ENCODE measurements at regions not wholly inside any gene's neighbourhood (a gene's known extent, or its start where the extent isn't known, plus 50 kb on each side); places are given as distances from the start of the nearest gene placed in this dataset.

DNA sequence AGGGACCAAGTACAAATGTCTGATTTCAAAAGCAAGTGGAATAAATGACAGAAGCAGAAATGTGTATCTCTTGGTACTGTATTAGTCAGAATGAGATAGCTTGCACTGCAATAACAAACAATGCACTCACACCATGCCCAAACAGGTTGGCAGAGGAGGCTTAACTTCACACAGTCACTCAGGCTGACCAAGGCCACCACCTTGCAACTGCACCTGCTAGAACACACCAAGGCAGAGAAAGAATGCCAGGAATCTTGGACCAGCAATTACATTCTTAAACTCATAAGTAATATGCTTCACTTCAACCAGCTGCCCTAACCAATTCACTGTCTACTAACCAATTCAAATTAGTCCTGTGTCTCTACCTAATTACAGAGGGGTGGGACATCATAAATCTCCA is 378.3 kb downstream of the BCL11B start:
- no peaks in the 10 kb centered on the region for H3K36me3 ChIP-seq
- no peaks in the 10 kb centered on the region for H3K9me3 ChIP-seq
- no peaks in the 10 kb centered on the region for H3K27me3 ChIP-seq
- intact Hi-C loops (cut with DNase I; ENCODE audit: low total_unique reads) = no loop called here
- no peak overlapping the region for H3K4me3 ChIP-seq
- H3K27ac ChIP-seq = no peak overlapping the region
- TF ChIP-seq CTCF (IDR thresholded peaks at IDR 0.05) = no peak
- DNase-seq = no peak
- no peaks in the 10 kb centered on the region for H3K4me1 ChIP-seq

GRCh38 chr14:98894600-98894999 is 377.4 kb downstream of the BCL11B start:
- no peak for DNase-seq
- Histone ChIP-seq H3K4me3 (no peak overlapping the region), H3K9me3 (no peaks in the 10 kb centered on the region), H3K36me3 (no peaks in the 10 kb centered on the region), H3K27ac (no peak overlapping the region), H3K4me1 (no peaks in the 10 kb centered on the region), H3K27me3 (peaks cover 0 to 3% of the 10 kb centered on the region in 2 donors)
- TF ChIP-seq CTCF (IDR thresholded peaks at IDR 0.05) = no peak
- intact Hi-C loops (cut with DNase I; ENCODE audit: low total_unique reads) = no loop called here

DNA sequence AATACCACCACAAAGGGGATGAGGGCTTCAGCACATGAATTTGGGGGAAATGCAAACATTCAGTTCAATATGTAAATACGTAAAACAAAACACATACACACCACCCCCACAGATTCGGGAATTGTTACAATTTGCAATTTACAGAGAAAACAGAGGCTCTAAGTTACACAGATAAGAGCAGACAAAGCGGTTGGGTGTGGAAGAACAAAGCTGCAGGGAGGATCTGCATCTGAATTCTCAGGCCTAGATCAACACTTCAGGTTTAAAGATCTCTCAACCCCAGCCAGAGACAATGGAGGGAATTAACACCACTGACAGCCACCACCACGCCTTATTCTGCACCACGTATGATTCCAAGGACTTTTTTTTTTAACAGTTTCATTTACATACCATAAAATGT is 375.5 kb downstream of the BCL11B start:
- no peaks in the 10 kb centered on the region for H3K36me3 ChIP-seq
- no peaks in the 10 kb centered on the region for H3K4me1 ChIP-seq
- no peak for DNase-seq
- peaks cover 0 to 6% of the 10 kb centered on the region in 2 donors for H3K27me3 ChIP-seq
- H3K9me3 ChIP-seq = no peaks in the 10 kb centered on the region
- no peak overlapping the region for H3K27ac ChIP-seq
- TF ChIP-seq CTCF (IDR thresholded peaks at IDR 0.05) = no peak
- intact Hi-C loops (cut with DNase I; ENCODE audit: low total_unique reads) = no loop called here
- no peak overlapping the region for H3K4me3 ChIP-seq

DNA sequence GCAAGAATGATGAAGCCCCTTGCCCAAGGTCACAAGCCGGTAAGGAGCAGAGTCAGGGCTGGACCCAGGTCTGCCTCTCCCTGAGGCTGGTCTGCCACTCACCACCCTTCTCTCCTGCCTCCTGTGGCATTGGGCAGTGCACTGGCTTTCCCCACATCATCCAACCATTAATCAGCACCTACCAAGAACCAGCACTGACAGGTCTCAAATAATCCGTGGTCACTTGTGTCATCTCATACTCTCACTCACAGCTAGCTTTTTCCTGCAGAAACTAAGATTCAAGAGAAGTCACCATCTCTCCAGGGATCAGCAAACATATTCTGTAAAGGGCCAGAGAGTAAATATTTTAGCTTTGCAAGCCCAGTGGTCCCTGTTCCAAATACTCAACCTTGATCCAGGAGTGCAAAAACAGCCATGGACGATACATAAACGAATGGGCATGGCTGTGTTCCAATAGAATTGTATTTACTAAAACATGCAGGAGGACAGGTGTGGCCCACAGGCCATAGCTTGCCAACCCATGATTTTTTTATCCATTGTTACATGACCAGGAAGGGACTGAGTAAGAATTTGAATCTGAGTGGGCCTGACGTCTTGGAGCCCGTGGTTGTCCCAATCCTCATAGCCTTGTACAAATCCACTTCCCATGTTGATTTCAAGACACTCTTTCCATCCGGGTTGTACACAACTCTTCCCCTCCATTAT is 374.2 kb downstream of the BCL11B start:
- no peaks in the 10 kb centered on the region for H3K9me3 ChIP-seq
- no peak overlapping the region for H3K4me3 ChIP-seq
- no peaks in the 10 kb centered on the region for H3K4me1 ChIP-seq
- DNase-seq = no peak
- H3K36me3 ChIP-seq = no peaks in the 10 kb centered on the region
- H3K27ac ChIP-seq = no peak overlapping the region
- TF ChIP-seq CTCF (IDR thresholded peaks at IDR 0.05) = no peak
- peaks cover 0 to 7% of the 10 kb centered on the region in 2 donors for H3K27me3 ChIP-seq
- intact Hi-C loops (cut with DNase I; ENCODE audit: low total_unique reads) = no loop called here

DNA sequence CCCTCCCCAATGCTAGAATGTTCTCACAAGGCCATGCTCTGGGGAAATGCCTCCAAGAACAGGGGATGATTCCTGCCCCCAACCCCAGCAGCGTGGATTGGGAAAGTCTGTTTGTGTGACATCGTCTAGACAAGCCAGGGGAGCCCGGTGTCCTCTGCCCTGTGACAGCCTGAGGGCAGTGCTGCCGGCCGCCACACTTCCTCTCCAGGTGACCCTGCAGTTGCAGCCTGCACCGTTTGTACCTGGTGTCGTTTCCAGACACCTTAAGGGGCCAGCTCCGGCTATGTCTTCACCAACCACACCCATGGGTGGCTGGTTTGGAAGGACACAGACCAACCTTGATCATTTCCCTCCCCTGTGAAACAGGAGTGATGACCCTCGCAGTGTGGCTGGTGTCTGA is 372.6 kb downstream of the BCL11B start:
- intact Hi-C loops (cut with DNase I; ENCODE audit: low total_unique reads) = no loop called here
- no peak for DNase-seq
- H3K27me3 ChIP-seq = peaks cover 0 to 7% of the 10 kb centered on the region in 2 donors

More for the DNA sequence above, 372.6 kb downstream of the BCL11B start:
- no peak for TF ChIP-seq CTCF (IDR thresholded peaks at IDR 0.05)
- no peak overlapping the region for H3K4me3 ChIP-seq
- H3K9me3 ChIP-seq = no peaks in the 10 kb centered on the region
- H3K4me1 ChIP-seq = peaks cover 0 to 5% (median 0%) of the 10 kb centered on the region in 4 donors
- no peak overlapping the region for H3K27ac ChIP-seq
- H3K36me3 ChIP-seq = no peaks in the 10 kb centered on the region
